Glutamatergic neuron (in vitro differentiated cells): ENCODE measurements at regions not wholly inside any gene's neighbourhood (a gene's known extent, or its start where the extent isn't known, plus 50 kb on each side); places are given as distances from the start of the nearest gene placed in this dataset.
A peak's percentile ranks its signal among the peaks of the same experiment; 100 is the strongest.

Experiments
- DNase-seq: peaks from one replicate; pipeline ENCODE4 v3.0.0; 2022
- H3K27ac Mint-ChIP-seq: one replicate; pipeline ENCODE4 v1.8.0; 2020; ENCODE audit warnings: mild to moderate bottlenecking, mixed read lengths, inconsistent platforms; ENCODE audit not compliant: unreplicated experiment
- H3K27me3 Mint-ChIP-seq: one replicate; pipeline ENCODE4 v1.8.0; 2020; ENCODE audit warnings: mild to moderate bottlenecking, moderate library complexity, mixed read lengths, inconsistent platforms; ENCODE audit not compliant: unreplicated experiment
- H3K36me3 Mint-ChIP-seq: one replicate; pipeline ENCODE4 v1.8.0; 2020; ENCODE audit warnings: mild to moderate bottlenecking, mixed read lengths, inconsistent platforms; ENCODE audit not compliant: unreplicated experiment
- H3K4me1 Mint-ChIP-seq: one replicate; pipeline ENCODE4 v1.8.0; 2020; ENCODE audit warnings: mild to moderate bottlenecking, low read depth, mixed read lengths, inconsistent platforms; ENCODE audit not compliant: unreplicated experiment
- H3K4me3 Mint-ChIP-seq: one replicate; pipeline ENCODE4 v1.8.0; 2020; ENCODE audit warnings: mild to moderate bottlenecking, mixed read lengths, inconsistent platforms; ENCODE audit not compliant: unreplicated experiment
- H3K9me3 Mint-ChIP-seq: one replicate; pipeline ENCODE4 v1.8.0; 2020; ENCODE audit warnings: mild to moderate bottlenecking, moderate library complexity, mixed read lengths, inconsistent platforms; ENCODE audit not compliant: unreplicated experiment
- CTCF ChIP-seq: fragments of 200-600 bp; sonication (generic); IDR thresholded peaks from one replicate; pipeline ENCODE4 v1.5.0; 2021; ENCODE audit not compliant: partially characterized antibody, unreplicated experiment

- Mint-ChIP-seq H3K4me3 (no peak overlapping the region), H3K36me3 (no peaks in the 10 kb centered on the region), H3K9me3 (peaks cover 4% of the 10 kb centered on the region), H3K27ac (no peak overlapping the region), H3K27me3 (peaks cover 1% of the 10 kb centered on the region), H3K4me1 (peaks cover 11% of the 10 kb centered on the region)
- no peak for DNase-seq
- TF ChIP-seq CTCF: no peak
Observed at GRCh38 chr3:66785191-66785909, 212.8 kb upstream of the KBTBD8 start.

- Mint-ChIP-seq H3K4me3 (peak overlapping the region; percentile 35), H3K36me3 (no peaks in the 10 kb centered on the region), H3K27ac (peak overlapping the region; percentile 63), H3K9me3 (peaks cover 4% of the 10 kb centered on the region), H3K4me1 (peaks cover 26% of the 10 kb centered on the region), H3K27me3 (no peaks in the 10 kb centered on the region)
- TF ChIP-seq CTCF: no peak
- DNase-seq: no peak
Observed at GRCh38 chr3:66789580-66790237, 208.4 kb upstream of the KBTBD8 start.

- Mint-ChIP-seq H3K4me3 (no peak overlapping the region), H3K27me3 (no peaks in the 10 kb centered on the region), H3K36me3 (no peaks in the 10 kb centered on the region), H3K4me1 (peaks cover 26% of the 10 kb centered on the region), H3K27ac (peak overlapping the region; percentile 35), H3K9me3 (peaks cover 4% of the 10 kb centered on the region)
- TF ChIP-seq CTCF: no peak
- no peak for DNase-seq
Observed at GRCh38 chr3:66792086-66792485, 206.0 kb upstream of the KBTBD8 start.

- H3K27ac Mint-ChIP-seq: no peak overlapping the region
- no peaks in the 10 kb centered on the region for H3K27me3 Mint-ChIP-seq
- H3K36me3 Mint-ChIP-seq: no peaks in the 10 kb centered on the region
- H3K4me1 Mint-ChIP-seq: peaks cover 14% of the 10 kb centered on the region
- no peaks in the 10 kb centered on the region for H3K9me3 Mint-ChIP-seq
- H3K4me3 Mint-ChIP-seq: no peak overlapping the region
- TF ChIP-seq CTCF: no peak
- DNase-seq: no peak
Observed at GRCh38 chr3:66795365-66795764, 202.7 kb upstream of the KBTBD8 start.

GRCh38 chr3:66796343-66796742 lies 201.8 kb upstream of the KBTBD8 start:
- peaks cover 14% of the 10 kb centered on the region for H3K4me1 Mint-ChIP-seq
- no peaks in the 10 kb centered on the region for H3K36me3 Mint-ChIP-seq
- DNase-seq: no peak
- no peak overlapping the region for H3K27ac Mint-ChIP-seq
- H3K4me3 Mint-ChIP-seq: no peak overlapping the region
- no peaks in the 10 kb centered on the region for H3K27me3 Mint-ChIP-seq
- no peak for TF ChIP-seq CTCF
- no peaks in the 10 kb centered on the region for H3K9me3 Mint-ChIP-seq
